NOMO-1 treated with dmso at 0.1 percent for 144 hours (cell line): ENCODE measurements at regions not wholly inside any gene's neighbourhood (a gene's known extent, or its start where the extent isn't known, plus 50 kb on each side); places are given as distances from the start of the nearest gene placed in this dataset.

Experiments
- DNase-seq: peaks from one replicate; lab custom pipeline; 2025; ENCODE audit not compliant: unreplicated experiment; lab: John Stamatoyannopoulos, UW

DNA sequence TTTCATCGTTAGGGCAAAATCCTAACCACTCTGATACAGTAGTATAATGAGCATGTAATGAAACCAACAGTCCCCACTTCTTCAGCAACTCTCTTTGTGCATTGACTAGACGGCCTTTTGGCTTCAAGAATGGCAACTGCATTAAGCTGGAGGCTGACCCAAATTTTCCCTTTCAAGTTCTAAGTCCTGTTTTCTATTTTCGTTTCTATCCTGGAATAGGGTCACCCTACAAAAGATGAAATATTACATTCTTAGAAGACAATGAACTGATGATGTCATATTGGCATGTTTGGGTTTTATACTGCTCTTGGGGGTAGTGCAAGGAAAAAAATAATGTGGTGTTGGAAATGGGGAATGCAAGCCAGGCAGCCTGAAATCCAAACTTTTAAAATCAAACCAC, 254.4 kb downstream of the ETAA1 start:
- DNase-seq = no peak

DNA sequence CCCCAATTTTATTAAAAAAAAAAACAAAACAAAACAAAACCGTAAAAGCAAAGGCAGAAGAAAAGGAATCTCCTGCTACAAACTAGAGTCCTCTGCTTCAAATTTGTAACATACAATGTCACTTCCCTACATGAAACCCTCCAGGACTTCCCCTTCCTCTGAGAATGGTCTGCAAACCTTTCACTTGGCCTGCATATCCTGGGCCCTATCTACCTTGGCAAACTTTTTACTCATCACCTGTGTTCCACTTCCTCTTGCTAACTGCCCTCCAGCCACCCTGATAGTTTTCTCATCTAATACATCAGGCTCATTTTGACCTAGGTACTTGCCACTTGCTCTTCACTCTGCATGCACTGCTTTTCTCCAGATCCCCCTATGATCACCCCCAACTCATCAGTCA, 255.5 kb downstream of the ETAA1 start:
- no peak for DNase-seq

DNA sequence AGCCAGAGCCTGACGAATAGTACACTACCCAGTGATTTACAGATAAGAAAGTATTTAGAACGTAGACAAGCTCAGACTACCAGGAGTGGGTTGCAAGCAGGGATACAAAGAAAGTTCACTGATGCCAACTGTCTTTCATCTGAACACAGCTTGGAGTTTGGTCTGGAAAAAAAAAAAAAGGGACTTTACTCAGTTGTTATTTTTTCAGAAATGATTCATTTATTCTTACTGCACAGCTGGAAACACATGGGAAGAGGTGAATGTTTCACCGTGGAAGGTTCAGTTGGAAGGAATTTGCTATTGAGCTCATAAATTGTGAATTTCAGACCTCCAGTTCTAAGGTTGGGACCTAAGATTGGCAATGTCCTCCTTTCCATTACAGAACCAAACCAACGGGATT, 259.7 kb downstream of the ETAA1 start:
- no peak for DNase-seq

DNA sequence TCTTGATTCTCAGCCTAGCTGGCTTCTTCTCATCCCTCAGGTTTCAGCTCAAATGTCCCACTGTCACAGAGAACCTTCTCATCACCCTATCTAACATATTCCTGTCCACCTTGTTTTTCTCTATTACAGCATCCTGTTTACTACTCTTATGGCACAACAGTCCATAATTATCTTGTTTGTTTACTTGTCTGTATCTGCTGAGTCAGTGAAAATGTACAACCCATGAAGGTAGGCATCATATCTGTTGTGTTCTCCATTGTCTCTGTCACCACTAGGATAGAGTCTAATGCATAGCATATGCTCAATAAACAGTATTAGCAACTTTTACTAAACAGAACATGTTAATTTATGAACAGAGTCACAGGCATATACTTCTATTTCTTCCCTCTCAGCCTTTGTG, 261.7 kb downstream of the ETAA1 start:
- no peak for DNase-seq

DNA sequence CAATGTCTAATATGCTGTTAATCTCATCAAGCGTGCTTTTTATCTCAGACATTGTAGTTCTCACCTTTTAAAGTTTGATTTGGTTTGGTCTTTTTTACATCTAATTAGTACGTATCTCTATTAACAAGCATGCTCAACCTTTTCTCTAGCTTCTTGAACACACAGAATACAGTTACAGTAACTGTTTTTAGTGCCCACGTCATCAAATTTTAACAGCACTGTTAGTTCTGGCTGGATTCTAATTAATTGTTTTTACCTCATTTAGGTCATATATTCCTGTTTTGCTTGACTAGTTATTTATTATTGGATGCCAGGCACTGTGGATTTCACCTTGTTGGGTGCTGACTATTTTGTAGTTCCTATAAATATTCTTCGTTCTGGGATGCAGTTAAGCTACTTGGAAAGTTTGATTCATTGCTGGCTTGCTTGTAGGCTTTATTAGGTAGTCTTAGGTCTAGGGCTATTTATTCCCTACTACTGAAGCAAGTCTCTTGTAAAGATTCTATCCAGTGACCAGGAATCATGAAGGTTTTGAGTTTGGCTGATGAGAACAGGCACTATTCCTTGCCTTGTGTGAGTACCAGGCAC, 263.0 kb downstream of the ETAA1 start:
- no peak for DNase-seq

DNA sequence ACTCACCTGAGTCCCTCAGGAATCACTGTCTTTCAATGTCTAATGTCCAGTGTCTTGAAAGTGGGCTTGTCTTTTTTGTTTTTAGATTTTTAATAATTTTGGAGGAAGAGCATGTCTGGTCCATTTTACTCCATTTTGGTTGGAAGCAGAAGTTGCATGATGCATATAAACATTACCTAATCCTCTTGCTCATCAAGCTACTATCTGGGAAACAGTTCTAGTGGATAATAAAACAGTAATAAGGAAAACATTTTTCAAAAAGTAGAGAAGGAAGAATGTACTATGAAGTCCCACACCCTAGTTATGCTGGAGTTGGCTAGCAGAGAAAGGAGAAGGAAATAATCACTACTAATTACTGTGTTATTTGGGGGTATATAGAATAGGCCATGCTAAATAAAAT, 263.7 kb downstream of the ETAA1 start:
- DNase-seq = no peak

DNA sequence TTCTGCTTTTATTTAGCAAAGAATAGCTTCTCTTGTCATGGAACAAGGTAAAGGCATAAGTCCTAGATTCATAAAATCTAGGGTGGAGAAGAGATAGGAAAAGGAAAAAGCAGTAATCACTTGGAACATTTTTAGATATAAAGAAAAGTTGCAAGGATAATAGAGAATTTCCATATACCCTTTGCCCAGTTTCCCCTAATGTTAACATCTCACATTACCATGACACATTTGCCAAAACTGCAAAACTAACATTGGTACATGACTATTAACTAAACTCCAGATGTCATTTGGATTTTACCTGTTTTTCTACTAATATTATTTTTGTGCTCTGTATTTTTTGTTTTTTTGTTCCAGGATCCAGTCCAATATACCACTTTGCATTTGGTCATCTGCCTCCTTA, 265.1 kb downstream of the ETAA1 start:
- DNase-seq = no peak

DNA sequence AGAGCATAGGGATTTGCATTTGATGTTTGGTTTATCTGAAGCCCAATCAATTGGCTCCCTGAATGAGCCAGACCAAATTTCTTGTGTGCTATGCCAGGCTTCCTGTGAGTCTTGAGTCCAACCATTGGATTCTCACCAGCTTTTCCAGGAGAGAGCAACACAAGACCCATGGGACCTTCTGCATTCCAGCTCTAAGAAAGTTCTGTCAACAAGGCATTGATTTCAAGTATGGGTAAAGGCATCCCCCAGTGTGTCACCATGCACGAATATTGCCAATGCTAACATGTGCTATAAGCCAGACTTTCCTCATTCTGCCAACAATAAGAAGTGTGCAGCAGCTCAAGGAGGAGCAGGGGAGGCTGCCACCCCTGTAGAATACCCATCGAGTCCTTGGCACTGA, 266.6 kb downstream of the ETAA1 start:
- no peak for DNase-seq

DNA sequence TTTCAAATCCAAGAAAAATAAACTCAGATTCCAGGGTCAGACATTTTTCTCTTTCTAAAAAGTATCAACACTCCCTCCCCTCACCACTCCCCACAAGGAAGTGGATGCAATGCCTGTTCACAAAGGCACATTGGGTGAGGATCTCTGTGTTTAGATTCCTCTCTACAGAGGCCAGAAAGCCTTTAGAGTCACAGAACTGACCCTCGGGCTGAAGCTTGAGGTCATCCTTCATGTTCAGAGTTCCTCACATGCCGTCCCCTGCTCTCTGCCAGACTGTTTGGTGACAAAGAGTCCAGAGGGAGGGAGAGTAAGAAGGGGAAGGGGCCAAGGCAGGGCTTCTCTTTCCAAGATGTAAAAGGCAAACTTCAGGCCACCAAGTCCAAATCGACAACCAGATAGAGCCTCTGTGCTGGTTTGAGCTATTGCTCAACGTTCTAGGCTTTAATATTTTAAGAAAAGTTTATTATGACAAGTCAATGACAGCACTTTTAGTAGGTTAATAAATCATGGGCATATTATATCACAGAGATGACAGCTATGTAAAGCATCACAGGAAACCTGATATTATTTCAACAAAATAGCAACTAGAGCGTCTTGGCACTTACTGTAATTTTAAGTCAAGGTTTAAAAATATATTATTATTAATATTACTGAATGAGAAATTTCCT, 269.4 kb downstream of the ETAA1 start:
- no peak for DNase-seq

DNA sequence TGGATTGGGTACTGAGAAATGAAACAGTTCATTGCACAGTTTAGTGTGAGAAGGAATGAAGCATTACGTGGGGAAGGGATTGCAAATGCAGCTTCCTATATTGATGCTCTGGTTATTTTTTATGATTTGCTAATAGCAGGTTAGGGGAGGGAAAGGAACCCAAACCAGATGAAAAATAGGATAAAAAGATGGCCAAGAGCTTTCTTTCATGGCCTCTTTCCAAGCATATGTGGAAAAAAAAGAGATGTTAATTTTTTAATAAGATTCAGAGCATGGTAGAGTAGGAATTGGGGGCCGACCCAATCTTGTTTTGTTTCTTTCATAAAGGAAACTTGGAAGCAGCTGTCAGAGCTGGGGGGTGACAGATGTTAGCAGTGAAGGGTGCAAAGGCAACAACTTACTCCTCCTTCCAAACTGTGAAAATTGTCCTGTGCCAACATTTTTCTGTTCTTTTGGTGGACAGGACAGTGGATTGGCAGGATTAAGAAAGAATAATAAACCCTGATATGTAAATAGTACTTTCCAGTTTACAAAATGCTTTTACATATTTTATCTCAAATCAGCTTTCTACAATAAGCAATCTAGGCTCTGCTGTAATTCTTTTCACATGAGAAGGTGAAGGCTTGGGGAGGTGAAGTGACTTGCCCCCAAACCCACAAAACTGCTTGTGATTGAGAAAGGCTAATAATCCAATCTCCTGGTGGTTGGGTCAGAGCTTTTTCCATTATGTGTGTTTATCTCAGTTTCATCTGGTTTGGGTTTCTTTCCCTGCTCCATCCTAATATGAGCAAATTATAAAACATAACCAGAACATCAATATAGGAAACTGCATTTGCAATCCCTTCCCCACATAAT, 270.1 kb downstream of the ETAA1 start:
- no peak for DNase-seq

DNA sequence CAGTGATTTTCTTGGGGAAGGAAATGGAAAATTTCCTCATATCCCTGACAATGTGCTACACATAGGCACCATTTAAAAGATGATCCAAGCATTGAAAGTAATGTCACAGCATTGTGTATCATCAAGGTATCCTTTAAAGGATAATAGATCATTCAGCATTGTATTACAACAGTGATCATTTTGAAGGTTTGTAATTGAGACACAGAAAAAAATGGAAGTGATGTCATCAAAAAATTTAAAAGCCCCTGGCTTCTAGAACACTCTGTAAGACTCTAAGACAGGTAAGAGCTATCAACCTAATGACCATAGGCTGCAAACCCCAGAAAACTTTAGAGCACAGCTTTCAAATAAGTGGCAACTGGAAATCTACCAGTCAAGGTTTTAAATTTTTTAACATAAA, 271.4 kb downstream of the ETAA1 start:
- no peak for DNase-seq

DNA sequence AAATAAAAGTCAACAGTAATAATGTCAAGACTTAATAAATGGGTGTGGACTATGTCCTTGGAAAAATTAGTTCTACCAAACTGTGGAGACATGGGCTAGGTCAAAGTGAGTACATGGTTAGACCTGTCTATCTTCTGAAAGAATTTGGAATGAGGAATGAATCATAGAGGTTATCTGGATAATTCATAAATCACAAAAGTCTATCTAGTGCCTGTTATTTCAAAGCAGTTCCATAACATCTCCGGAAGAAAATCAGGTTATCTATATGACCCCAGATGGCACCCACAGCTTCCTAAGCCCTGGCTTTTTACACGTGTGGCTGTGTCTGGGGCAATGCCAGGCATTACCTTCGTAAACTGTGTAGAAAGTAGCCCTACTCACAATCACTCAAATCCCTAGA, 272.0 kb downstream of the ETAA1 start:
- DNase-seq = no peak

DNA sequence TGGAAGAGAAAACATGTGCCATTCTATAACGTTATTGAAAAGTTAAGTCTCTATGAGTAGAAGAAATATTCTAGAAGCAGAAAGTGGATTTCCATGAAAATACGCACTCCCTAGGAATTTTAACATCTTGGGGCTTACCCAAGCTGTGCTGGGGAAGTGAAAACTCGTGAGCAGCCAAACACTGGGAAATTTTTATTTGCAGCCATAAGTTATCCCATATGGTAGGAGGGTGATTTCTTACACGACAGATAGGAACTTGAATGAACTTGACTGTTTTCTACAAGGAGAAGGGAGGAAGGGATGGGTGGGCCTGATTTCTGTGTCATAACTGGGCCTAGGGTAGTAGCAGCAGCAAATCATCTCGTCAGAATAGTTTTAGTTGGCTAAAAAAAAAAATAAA, 272.6 kb downstream of the ETAA1 start:
- DNase-seq = no peak

DNA sequence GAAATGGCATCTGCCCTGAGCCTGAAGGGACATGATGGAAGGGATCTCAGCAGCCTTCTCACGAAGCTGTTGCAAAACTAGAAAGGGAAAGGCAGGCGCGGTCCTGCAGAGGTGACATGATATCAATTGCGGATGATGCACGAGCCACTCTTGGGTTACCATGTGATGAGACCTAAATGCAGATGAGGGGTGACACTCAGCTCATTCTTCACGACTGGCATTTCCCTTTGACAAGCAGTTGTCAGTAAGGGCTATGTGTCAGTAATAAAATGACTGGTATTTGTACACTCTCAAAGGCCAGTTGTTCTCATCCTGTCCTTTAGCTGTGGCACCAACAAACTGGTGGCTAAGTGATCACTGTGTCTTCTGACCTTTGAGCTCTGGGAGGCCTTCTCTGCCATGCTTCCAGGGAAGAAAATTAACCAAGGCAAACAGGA, 273.6 kb downstream of the ETAA1 start:
- no peak for DNase-seq

DNA sequence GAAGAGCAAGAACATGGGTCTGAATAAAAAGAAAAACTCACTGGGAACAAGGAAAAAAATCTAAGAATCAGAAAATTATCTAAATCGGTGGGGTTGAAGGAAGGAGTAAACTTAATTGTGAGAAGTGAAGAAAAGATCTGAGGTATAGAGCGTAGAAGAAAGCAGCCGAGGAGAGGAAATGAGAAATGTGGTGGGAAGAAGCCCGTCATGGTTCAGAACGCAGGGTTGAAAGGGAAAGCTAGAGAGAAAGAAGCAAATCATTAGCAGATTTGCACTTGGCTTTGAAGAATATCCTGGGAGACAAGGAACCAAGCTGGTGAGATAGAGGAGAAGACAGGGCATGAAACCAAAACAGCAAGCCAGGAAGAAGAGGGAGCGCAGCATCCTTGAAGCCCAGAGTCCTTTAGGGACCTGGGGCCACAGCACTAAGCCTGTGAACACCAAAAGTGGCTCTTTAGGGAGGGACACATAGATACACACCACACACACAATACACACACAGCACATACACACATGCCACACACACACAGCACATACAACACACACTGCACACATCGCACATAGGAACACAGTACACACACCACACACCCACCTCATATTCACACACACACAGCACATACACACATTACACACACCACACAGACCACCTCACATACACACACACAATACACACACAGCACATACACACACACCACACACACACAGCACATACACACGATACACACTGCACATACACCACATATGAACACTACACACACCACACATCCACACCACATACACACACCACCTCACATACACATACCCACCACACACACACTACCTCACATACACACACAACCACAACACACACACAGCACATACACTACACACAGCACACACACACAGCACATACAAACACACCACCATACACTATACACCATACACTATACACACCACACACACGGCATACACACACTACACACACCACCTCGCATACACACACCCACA, 274.6 kb downstream of the ETAA1 start:
- no peak for DNase-seq

DNA sequence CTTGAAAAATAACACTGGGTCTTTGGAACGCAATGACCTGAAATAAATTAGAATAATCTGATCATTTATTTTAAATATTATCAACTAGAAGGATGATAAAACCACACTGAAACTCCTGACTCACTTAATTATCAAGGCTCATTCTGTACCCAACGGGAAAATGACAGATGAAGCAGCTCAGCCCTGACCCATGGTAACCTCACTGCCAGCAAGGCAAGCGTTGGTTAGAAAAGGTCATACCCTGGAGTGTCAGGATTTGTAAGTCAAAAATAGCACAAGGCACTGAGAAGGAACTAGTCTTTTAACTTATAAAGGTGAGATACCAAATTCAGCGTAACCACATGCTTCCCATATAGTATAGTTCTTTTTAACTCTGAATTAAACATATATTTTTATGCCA, 277.5 kb downstream of the ETAA1 start:
- DNase-seq = no peak

DNA sequence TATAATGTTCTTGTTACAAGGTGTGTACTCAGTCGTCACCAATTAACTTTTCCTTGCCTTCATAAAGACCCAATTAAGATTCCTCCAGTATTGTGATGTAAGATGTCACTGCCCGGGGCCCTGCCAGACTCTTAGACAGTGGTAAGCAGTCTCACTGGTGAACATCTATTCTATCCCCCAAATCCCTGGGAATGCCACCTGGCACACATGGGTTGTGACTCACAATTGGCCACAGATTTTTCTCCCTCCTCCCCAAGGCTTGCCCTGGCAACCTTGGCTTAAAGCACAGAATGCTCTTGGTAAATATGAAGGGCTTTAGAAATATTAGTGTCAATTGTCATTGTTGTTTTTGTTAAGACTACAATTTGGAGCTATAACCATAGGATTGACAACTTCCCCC, 287.9 kb downstream of the ETAA1 start:
- DNase-seq = no peak

DNA sequence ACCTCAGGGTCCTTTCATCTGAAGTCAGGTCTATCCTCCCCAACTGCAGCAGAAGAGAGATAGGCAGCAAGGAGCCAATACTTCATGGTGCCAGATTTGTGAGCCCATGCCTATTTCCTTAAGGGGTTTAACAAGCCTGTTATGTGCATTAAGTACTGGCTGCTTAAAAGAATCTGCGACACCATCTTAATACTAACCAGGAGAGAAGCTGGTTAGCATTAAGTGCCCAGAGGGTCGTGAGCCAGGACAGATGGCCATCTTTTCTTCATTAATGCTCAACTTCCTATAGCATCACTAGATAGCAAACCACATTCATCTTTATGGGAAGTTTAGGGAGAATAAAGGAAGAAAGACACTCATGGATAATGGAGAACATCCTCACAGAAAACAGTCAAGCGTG, 289.1 kb downstream of the ETAA1 start:
- no peak for DNase-seq

DNA sequence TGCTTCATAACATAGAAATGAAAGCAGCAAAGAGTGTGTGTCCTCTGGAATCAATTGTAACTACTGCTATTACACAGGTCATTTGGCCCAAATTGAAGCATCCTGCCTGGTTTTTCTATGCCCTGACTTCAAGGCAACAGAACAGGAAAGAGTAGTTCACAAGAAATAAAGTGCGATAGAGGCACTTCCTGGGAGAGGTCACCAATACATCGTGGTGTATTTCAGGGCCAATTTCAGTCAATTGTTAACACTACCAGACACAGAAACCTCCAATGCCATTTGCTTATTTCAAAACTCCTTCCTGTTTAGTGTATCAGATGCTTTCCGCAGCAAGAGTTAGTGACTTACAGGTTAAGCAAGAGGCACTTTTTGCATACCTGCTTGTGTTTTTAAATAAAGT, 292.1 kb downstream of the ETAA1 start:
- DNase-seq = no peak

DNA sequence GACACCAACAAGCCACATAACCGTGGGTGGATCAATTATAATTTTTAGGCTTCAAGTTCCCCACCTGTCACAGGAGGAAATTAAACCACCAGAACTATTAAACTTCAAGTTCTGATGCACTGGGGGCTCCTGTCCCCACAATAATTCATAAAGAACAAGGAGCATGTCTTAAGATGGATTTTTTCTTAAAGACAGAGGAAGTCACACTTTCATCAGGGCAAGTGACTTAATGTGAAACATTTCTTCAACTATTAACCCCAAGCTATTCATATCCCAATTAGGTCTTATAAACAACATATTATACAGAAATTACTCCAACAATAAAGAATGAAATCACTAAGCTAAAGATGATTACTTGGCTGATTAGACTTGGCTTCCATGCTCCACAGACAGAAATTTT, 292.5 kb downstream of the ETAA1 start:
- DNase-seq = no peak

DNA sequence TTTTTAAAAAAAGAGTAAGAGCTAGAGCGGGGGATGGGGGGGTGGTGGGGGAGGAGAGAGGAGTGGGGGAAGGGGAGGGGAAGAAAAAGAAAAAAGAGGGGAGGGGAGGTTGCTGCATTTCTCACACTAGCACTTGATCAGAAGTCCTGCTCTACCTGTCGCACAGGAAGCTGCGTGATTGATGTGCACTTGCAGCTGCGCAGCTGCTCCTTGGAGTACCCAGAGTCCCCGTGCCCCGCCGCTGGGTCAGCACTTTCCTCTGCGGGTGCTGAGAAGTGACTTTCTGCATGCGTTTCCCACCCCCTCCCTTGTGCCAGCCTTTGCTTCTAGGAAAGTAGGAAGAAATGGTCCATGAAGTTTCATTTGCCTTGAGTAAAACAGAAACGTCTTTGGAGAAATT, 297.3 kb downstream of the ETAA1 start:
- DNase-seq = no peak
